ENCODE measurements at regions not wholly inside any gene's neighbourhood (a gene's known extent, or its start where the extent isn't known, plus 50 kb on each side); places are given as distances from the start of the nearest gene placed in this dataset.

DNA sequence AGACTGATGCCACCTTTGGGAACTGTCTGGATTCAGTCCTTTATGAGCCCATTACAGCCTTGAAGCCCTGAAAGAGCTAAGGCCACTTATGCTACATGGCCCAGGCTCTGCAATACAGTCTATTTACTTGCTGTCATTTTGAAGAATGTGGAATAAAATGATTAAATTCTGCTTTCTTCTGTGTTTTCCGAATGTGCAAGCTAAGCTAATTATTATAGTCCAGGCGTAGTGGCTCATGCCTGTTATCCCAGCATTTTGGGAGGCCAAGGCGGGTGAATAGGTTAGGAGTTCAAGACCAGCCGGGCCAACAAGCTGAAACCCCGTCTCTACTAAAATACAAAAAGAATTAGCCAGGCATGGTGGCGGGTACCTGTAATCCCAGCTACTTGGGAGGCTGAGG lies 142.5 kb downstream of the TEX29 start:
- TF ChIP-seq, protein P1, sequence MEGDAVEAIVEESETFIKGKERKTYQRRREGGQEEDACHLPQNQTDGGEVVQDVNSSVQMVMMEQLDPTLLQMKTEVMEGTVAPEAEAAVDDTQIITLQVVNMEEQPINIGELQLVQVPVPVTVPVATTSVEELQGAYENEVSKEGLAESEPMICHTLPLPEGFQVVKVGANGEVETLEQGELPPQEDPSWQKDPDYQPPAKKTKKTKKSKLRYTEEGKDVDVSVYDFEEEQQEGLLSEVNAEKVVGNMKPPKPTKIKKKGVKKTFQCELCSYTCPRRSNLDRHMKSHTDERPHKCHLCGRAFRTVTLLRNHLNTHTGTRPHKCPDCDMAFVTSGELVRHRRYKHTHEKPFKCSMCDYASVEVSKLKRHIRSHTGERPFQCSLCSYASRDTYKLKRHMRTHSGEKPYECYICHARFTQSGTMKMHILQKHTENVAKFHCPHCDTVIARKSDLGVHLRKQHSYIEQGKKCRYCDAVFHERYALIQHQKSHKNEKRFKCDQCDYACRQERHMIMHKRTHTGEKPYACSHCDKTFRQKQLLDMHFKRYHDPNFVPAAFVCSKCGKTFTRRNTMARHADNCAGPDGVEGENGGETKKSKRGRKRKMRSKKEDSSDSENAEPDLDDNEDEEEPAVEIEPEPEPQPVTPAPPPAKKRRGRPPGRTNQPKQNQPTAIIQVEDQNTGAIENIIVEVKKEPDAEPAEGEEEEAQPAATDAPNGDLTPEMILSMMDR (IDR thresholded peaks at IDR 0.05), result no peak
- TF ChIP-seq EZH2phosphoT487 (IDR thresholded peaks at IDR 0.05; ENCODE audit: borderline replicate concordance, low read depth) (no peak), TAF1 (IDR thresholded peaks at IDR 0.05; ENCODE audit: borderline replicate concordance, low read depth, low read length) (no peak), RCOR1 (IDR thresholded peaks at IDR 0.05; ENCODE audit: low read length) (no peak), SMC3 (IDR thresholded peaks at IDR 0.05; ENCODE audit: low read depth, low read length) (no peak), YY1 (IDR thresholded peaks at IDR 0.05; ENCODE audit: low read depth) (no peak), RAD21 (IDR thresholded peaks at IDR 0.05; ENCODE audit: low read length) (no peak), FOXM1 (IDR thresholded peaks at IDR 0.05; ENCODE audit: low read depth) (no peak), TEAD4 (IDR thresholded peaks at IDR 0.05; ENCODE audit: borderline replicate concordance, insufficient read depth) (no peak), POLR2AphosphoS5 (IDR thresholded peaks at IDR 0.05; ENCODE audit: low read depth, low read length) (no peak), MAX (IDR thresholded peaks at IDR 0.05; ENCODE audit: low read depth) (no peak)
- TF ChIP-seq, protein P2, sequence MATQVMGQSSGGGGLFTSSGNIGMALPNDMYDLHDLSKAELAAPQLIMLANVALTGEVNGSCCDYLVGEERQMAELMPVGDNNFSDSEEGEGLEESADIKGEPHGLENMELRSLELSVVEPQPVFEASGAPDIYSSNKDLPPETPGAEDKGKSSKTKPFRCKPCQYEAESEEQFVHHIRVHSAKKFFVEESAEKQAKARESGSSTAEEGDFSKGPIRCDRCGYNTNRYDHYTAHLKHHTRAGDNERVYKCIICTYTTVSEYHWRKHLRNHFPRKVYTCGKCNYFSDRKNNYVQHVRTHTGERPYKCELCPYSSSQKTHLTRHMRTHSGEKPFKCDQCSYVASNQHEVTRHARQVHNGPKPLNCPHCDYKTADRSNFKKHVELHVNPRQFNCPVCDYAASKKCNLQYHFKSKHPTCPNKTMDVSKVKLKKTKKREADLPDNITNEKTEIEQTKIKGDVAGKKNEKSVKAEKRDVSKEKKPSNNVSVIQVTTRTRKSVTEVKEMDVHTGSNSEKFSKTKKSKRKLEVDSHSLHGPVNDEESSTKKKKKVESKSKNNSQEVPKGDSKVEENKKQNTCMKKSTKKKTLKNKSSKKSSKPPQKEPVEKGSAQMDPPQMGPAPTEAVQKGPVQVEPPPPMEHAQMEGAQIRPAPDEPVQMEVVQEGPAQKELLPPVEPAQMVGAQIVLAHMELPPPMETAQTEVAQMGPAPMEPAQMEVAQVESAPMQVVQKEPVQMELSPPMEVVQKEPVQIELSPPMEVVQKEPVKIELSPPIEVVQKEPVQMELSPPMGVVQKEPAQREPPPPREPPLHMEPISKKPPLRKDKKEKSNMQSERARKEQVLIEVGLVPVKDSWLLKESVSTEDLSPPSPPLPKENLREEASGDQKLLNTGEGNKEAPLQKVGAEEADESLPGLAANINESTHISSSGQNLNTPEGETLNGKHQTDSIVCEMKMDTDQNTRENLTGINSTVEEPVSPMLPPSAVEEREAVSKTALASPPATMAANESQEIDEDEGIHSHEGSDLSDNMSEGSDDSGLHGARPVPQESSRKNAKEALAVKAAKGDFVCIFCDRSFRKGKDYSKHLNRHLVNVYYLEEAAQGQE (IDR thresholded peaks at IDR 0.05; ENCODE audit: low read depth, low read length), result no peak
- TF ChIP-seq, protein P3, sequence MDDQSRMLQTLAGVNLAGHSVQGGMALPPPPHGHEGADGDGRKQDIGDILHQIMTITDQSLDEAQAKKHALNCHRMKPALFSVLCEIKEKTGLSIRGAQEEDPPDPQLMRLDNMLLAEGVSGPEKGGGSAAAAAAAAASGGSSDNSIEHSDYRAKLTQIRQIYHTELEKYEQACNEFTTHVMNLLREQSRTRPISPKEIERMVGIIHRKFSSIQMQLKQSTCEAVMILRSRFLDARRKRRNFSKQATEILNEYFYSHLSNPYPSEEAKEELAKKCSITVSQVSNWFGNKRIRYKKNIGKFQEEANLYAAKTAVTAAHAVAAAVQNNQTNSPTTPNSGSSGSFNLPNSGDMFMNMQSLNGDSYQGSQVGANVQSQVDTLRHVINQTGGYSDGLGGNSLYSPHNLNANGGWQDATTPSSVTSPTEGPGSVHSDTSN (IDR thresholded peaks at IDR 0.05), result no peak
- TF ChIP-seq, protein P4, sequence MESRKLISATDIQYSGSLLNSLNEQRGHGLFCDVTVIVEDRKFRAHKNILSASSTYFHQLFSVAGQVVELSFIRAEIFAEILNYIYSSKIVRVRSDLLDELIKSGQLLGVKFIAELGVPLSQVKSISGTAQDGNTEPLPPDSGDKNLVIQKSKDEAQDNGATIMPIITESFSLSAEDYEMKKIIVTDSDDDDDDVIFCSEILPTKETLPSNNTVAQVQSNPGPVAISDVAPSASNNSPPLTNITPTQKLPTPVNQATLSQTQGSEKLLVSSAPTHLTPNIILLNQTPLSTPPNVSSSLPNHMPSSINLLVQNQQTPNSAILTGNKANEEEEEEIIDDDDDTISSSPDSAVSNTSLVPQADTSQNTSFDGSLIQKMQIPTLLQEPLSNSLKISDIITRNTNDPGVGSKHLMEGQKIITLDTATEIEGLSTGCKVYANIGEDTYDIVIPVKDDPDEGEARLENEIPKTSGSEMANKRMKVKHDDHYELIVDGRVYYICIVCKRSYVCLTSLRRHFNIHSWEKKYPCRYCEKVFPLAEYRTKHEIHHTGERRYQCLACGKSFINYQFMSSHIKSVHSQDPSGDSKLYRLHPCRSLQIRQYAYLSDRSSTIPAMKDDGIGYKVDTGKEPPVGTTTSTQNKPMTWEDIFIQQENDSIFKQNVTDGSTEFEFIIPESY (IDR thresholded peaks at IDR 0.05; ENCODE audit: borderline replicate concordance, low read depth), result no peak

All from SK-N-SH (cell line).